Stomach (tissue), 8 donors: ENCODE measurements at regions not wholly inside any gene's neighbourhood (a gene's known extent, or its start where the extent isn't known, plus 50 kb on each side); places are given as distances from the start of the nearest gene placed in this dataset.
"Not testable (repeated sequence)": the region's sequence is repeated elsewhere in the genome, so short reads cannot be mapped to it uniquely, and the experiment has no call there.

Experiments
- DNase-seq, 2 donors: peaks; one replicate each; pipeline versions ENCODE4 v3.0.0 to v3.0.0-alpha.2; 2013 to 2019
- H3K27ac ChIP-seq, 5 donors: fragments of 200-600 bp in 4 of 5; sonication (generic) in 4 of 5; one replicate each; pipeline ENCODE4 v1.5.1; 2013 to 2019; ENCODE audit warnings: mild to moderate bottlenecking in 1 of 5, moderate library complexity in 1 of 5
- H3K27me3 ChIP-seq, 3 donors: fragments of 200-600 bp; sonication (generic); one replicate each; pipeline ENCODE4 v1.5.1; 2017 to 2019; ENCODE audit warnings: mixed run types in 1 of 3
- H3K36me3 ChIP-seq, 4 donors: fragments of 200-600 bp; sonication (generic); 1 replicate in 3 of 4; 2 replicates in 1 of 4; pipeline ENCODE4 v1.5.1; 2016 to 2019
- H3K4me1 ChIP-seq, 4 donors: fragments of 200-600 bp; sonication (generic); one replicate each; pipeline ENCODE4 v1.5.1; 2016 to 2019
- H3K4me3 ChIP-seq, 4 donors: fragments of 200-600 bp; sonication (generic) in 3 of 4; one replicate each; pipeline ENCODE4 v1.5.1; 2016 to 2019; ENCODE audit warnings: mild to moderate bottlenecking in 1 of 4
- H3K9me3 ChIP-seq, 4 donors: fragments of 200-600 bp; sonication (generic); one replicate each; pipeline ENCODE4 v1.5.1; 2016 to 2019
- CTCF ChIP-seq, 7 experiments: fragments of 450-650 bp in 4 of 7; fragments of 200-600 bp in 3 of 7; sonication (generic) in 3 of 7; IDR thresholded peaks; one replicate each; pipeline ENCODE4 v1.5.1; 2016 to 2019; ENCODE audit warnings: antibody characterized with exemption in 7 of 7, control low read depth in 2 of 7, mild to moderate bottlenecking in 1 of 7
- EP300 ChIP-seq: sonication (generic); formaldehyde crosslinking; IDR thresholded peaks from one replicate; pipeline ENCODE4 v1.6.1; 2017; ENCODE audit warnings: antibody characterized with exemption
- POLR2A ChIP-seq, 4 donors: fragments of 450-650 bp; IDR thresholded peaks; one replicate each; pipeline ENCODE4 v1.6.1; 2016; ENCODE audit warnings: antibody characterized with exemption in 4 of 4, control low read depth in 2 of 4, mild to moderate bottlenecking in 1 of 4, moderate library complexity in 1 of 4
- POLR2AphosphoS5 ChIP-seq, 3 donors: sonication (generic); formaldehyde crosslinking; IDR thresholded peaks; one replicate each; pipeline ENCODE4 v1.6.1; 2016; ENCODE audit warnings: antibody characterized with exemption in 3 of 3
- WGBS, 5 donors: extraction: QIAGEN DNeasy Blood & Tissue Kit in 3 of 5; methylation state at CpG; one replicate each; pipeline versions ENCODE4 v1.1.5 to v1.1.7; 2013 to 2018; 5-methylcytosine and 5-hydroxymethylcytosine counted together
- intact Hi-C: fragments of 100-400 bp; cut with DNase I; formaldehyde crosslinking; loops from one replicate; pipeline ENCODE4 v1.15.1; 2023; ENCODE audit warnings: low total_unique reads
- donor health status: healthy with polysubstance abuse.
- donor health status: Bipolar disorder and iron deficiency.
- donor health status: healthy.

- TF ChIP-seq POLR2AphosphoS5 (IDR thresholded peaks at IDR 0.05) (no peak), EP300 (no peak), CTCF (IDR thresholded peaks at IDR 0.05) (no peak), POLR2A (IDR thresholded peaks at IDR 0.05) (no peak)
- 41 to 70% (median 51%) methylated on average over 1 of the region's 1 CpG for WGBS, 5 donors
- no peak for DNase-seq
- peaks cover 0 to 12% (median 0%) of the 10 kb centered on the region in 4 donors for H3K9me3 ChIP-seq
- H3K27ac ChIP-seq = no peak overlapping the region
- H3K36me3 ChIP-seq = no peaks in the 10 kb centered on the region
- H3K4me1 ChIP-seq = no peaks in the 10 kb centered on the region
- H3K27me3 ChIP-seq = no peaks in the 10 kb centered on the region
- intact Hi-C loops = no loop called here
- H3K4me3 ChIP-seq = no peak overlapping the region
Observed at GRCh38 chr10:113485736-113486135, 67.1 kb upstream of the HABP2 start.

- no peaks in the 10 kb centered on the region for H3K36me3 ChIP-seq
- H3K4me1 ChIP-seq = peaks cover 0 to 5% (median 2%) of the 10 kb centered on the region in 4 donors
- no peak overlapping the region for H3K27ac ChIP-seq
- no peak overlapping the region for H3K4me3 ChIP-seq
- H3K27me3 ChIP-seq = no peaks in the 10 kb centered on the region
- H3K9me3 ChIP-seq = peaks cover 0 to 5% (median 0%) of the 10 kb centered on the region in 4 donors
- no peak for DNase-seq
- no peak for TF ChIP-seq POLR2AphosphoS5 (IDR thresholded peaks at IDR 0.05)
- TF ChIP-seq CTCF (IDR thresholded peaks at IDR 0.05) = no peak
- TF ChIP-seq EP300 = no peak
- no peak for TF ChIP-seq POLR2A (IDR thresholded peaks at IDR 0.05)
- intact Hi-C loops = no loop called here
- WGBS, 5 donors = 79 to 93% (median 86%) methylated on average over 4 of the region's 4 CpGs
Observed at GRCh38 chr10:113486531-113486930, 66.3 kb upstream of the HABP2 start.

GRCh38 chr10:113487154-113487553 lies 65.7 kb upstream of the HABP2 start:
- intact Hi-C loops = no loop called here
- H3K27ac ChIP-seq = no peak overlapping the region

GRCh38 chr10:113488186-113488585 lies 64.7 kb upstream of the HABP2 start:
- H3K4me3 ChIP-seq = no peak overlapping the region
- H3K27ac ChIP-seq = no peak overlapping the region
- peaks cover 0 to 17% (median 11%) of the 10 kb centered on the region in 4 donors for H3K4me1 ChIP-seq
- no peaks in the 10 kb centered on the region for H3K27me3 ChIP-seq
- H3K9me3 ChIP-seq = no peaks in the 10 kb centered on the region
- no peak for TF ChIP-seq EP300
- no peak for TF ChIP-seq POLR2AphosphoS5 (IDR thresholded peaks at IDR 0.05)
- TF ChIP-seq POLR2A (IDR thresholded peaks at IDR 0.05) = no peak
- TF ChIP-seq CTCF (IDR thresholded peaks at IDR 0.05) = no peak
- no peak for DNase-seq
- intact Hi-C loops = no loop called here
- H3K36me3 ChIP-seq = no peaks in the 10 kb centered on the region

More at GRCh38 chr10:113487154-113487553, 65.7 kb upstream of the HABP2 start:
- TF ChIP-seq POLR2A (IDR thresholded peaks at IDR 0.05) = no peak
- no peak for TF ChIP-seq CTCF (IDR thresholded peaks at IDR 0.05)
- no peak for TF ChIP-seq POLR2AphosphoS5 (IDR thresholded peaks at IDR 0.05)
- no peak for TF ChIP-seq EP300
- WGBS, 5 donors = 68 to 93% (median 84%) methylated on average over 1 of the region's 1 CpG
- H3K27me3 ChIP-seq = no peaks in the 10 kb centered on the region
- H3K4me3 ChIP-seq = no peak overlapping the region
- no peaks in the 10 kb centered on the region for H3K36me3 ChIP-seq
- H3K4me1 ChIP-seq = peaks cover 0 to 11% (median 8%) of the 10 kb centered on the region in 4 donors
- H3K9me3 ChIP-seq = no peaks in the 10 kb centered on the region
- DNase-seq = no peak

GRCh38 chr10:113489522-113489921 lies 63.3 kb upstream of the HABP2 start:
- H3K4me1 ChIP-seq = peaks cover 0 to 31% (median 19%) of the 10 kb centered on the region in 4 donors
- H3K36me3 ChIP-seq, H3K4me3 ChIP-seq, H3K27ac ChIP-seq, H3K9me3 ChIP-seq, H3K27me3 ChIP-seq, intact Hi-C loops, DNase-seq: not testable (repeated sequence)
- WGBS, 5 donors = 59 to 69% (median 68%) methylated on average over 2 of the region's 2 CpGs
